ENCODE measurements at regions not wholly inside any gene's neighbourhood (a gene's known extent, or its start where the extent isn't known, plus 50 kb on each side); places are given as distances from the start of the nearest gene placed in this dataset.

DNA sequence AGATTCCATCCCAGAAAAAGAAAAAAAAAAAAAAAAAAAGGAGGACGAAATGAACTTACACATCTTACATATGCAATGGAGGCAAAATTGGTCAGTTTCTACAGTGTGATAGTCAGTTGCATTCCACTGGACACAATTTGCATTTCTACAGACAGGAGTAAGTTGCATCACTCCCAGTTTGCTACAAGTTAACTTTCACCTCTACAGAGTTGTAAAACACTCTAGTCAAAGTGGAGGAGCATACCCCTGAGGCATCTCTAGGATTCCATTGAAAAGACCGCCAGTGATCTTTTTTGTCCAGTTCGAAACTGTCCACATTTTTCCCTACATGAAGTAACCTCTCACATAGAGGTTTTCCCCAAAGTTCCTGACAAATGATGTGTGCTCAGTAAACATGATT, 202.8 kb downstream of the VAPA start:
- TF ChIP-seq, protein P1, sequence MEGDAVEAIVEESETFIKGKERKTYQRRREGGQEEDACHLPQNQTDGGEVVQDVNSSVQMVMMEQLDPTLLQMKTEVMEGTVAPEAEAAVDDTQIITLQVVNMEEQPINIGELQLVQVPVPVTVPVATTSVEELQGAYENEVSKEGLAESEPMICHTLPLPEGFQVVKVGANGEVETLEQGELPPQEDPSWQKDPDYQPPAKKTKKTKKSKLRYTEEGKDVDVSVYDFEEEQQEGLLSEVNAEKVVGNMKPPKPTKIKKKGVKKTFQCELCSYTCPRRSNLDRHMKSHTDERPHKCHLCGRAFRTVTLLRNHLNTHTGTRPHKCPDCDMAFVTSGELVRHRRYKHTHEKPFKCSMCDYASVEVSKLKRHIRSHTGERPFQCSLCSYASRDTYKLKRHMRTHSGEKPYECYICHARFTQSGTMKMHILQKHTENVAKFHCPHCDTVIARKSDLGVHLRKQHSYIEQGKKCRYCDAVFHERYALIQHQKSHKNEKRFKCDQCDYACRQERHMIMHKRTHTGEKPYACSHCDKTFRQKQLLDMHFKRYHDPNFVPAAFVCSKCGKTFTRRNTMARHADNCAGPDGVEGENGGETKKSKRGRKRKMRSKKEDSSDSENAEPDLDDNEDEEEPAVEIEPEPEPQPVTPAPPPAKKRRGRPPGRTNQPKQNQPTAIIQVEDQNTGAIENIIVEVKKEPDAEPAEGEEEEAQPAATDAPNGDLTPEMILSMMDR (IDR thresholded peaks at IDR 0.05; ENCODE audit: low read length), result no peak
- TF ChIP-seq EZH2 (optimal IDR thresholded peaks at IDR 0.05; ENCODE audit: low read depth, low read length) (no peak), EZH2phosphoT487 (IDR thresholded peaks at IDR 0.05; ENCODE audit: low read length) (no peak)

Measured in MM.1S (cell line).